Endothelial cell of umbilical vein (primary cell): ENCODE measurements at regions not wholly inside any gene's neighbourhood (a gene's known extent, or its start where the extent isn't known, plus 50 kb on each side); places are given as distances from the start of the nearest gene placed in this dataset.

Experiments used
- BruUV-seq: library from RNA; stranded (reverse); fragments of 400-500 nt; replicated peaks from 2 replicates; lab custom pipeline; 2021; lab: Mats Ljungman, UMichigan
- CTCF ChIA-PET: fragments of 300-600, 350-600 bp; sonication (Branson Sonifier 250); formaldehyde crosslinking; loops from one replicate; lab custom pipeline; 2021; ENCODE audit warnings: antibody characterized with exemption, inconsistent platforms; lab: Charles Lee
- POLR2A ChIA-PET: fragments of 300-600, 350-600 bp; sonication (Branson Sonifier 250); formaldehyde crosslinking; loops from one replicate; lab custom pipeline; 2021; ENCODE audit warnings: antibody characterized with exemption, inconsistent platforms; lab: Charles Lee
- DNase-seq: peaks from one replicate; pipeline ENCODE4 v3.0.0-alpha.2; 2011; ENCODE audit warnings: low read depth, low spot score
- FAIRE-seq: peaks from 2 replicates; lab custom pipeline; 2011; peaks lifted over from hg19 to GRCh38; lab: Jason Lieb, UNC
- H2AFZ ChIP-seq: 2 replicates; pipeline ENCODE4 v1.6.0; 2012; ENCODE audit warnings: low read depth, low read length, control low read depth, inconsistent platforms
- H3K27ac ChIP-seq: 2 replicates; pipeline ENCODE4 v1.5.1; 2011; ENCODE audit warnings: low read depth, mild to moderate bottlenecking, control low read depth, low read length, moderate library complexity; ENCODE audit not compliant: insufficient read depth
- H3K27me3 ChIP-seq, 2 experiments: 2 replicates each; pipeline versions ENCODE4 v1.6.0 to v1.6.1; 2011; ENCODE audit warnings: low read length in 2 of 2, mixed read lengths in 1 of 2; ENCODE audit not compliant: control insufficient read depth in 2 of 2, insufficient read depth in 2 of 2
- H3K36me3 ChIP-seq, 2 experiments: 2 replicates in 1 of 2; 3 replicates in 1 of 2; pipeline ENCODE4 v1.5.1; 2011; ENCODE audit warnings: low read length in 2 of 2, mild to moderate bottlenecking in 1 of 2, moderate library complexity in 1 of 2; ENCODE audit not compliant: control insufficient read depth in 2 of 2, insufficient read depth in 2 of 2; ENCODE audit errors: extremely low read depth in 1 of 2
- H3K4me1 ChIP-seq: 3 replicates; pipeline ENCODE4 v1.5.1; 2011; ENCODE audit warnings: mild to moderate bottlenecking, low read length; ENCODE audit not compliant: control insufficient read depth, insufficient read depth; ENCODE audit errors: extremely low read depth
- H3K4me2 ChIP-seq: 2 replicates; pipeline ENCODE4 v1.6.1; 2011; ENCODE audit warnings: low read length, control low read depth, mixed read lengths; ENCODE audit not compliant: insufficient read depth
- H3K4me3 ChIP-seq, 3 experiments: fragments of 200-600 bp in 1 of 3; sonication (generic), shearing (Covaris generic) in 1 of 3; replicated peaks in 1 of 3; 2 replicates each; pipeline ENCODE4 v1.5.1; 2011 to 2016; ENCODE audit warnings: control low read depth in 3 of 3, low read length in 3 of 3, mild to moderate bottlenecking in 2 of 3, inconsistent platforms in 1 of 3, low read depth in 1 of 3, moderate library complexity in 1 of 3; ENCODE audit not compliant: insufficient read depth in 1 of 3
- H3K79me2 ChIP-seq: 2 replicates; pipeline ENCODE4 v1.6.0; 2012; ENCODE audit warnings: low read length, inconsistent platforms; ENCODE audit not compliant: control insufficient read depth, insufficient read depth
- H3K9ac ChIP-seq: replicated peaks from 2 replicates; pipeline ENCODE3; 2011; ENCODE audit warnings: low read length, control low read depth; ENCODE audit not compliant: insufficient read depth; ENCODE audit errors: extremely low read depth
- H3K9me1 ChIP-seq: replicated peaks from 3 replicates; pipeline ENCODE4 v1.6.0; 2011; ENCODE audit warnings: mild to moderate bottlenecking, low read length; ENCODE audit not compliant: control insufficient read depth, insufficient read depth; ENCODE audit errors: extremely low read depth
- H3K9me3 ChIP-seq: replicated peaks from 2 replicates; pipeline ENCODE4 v1.5.1; 2012; ENCODE audit warnings: low read length, inconsistent platforms; ENCODE audit not compliant: control insufficient read depth, insufficient read depth
- H4K20me1 ChIP-seq: replicated peaks from 2 replicates; pipeline ENCODE3; 2011; ENCODE audit warnings: mild to moderate bottlenecking, low read length; ENCODE audit not compliant: control insufficient read depth, insufficient read depth; ENCODE audit errors: extremely low read depth
- EZH2 ChIP-seq: IDR thresholded peaks from 2 replicates; pipeline ENCODE4 v1.6.1; 2012; ENCODE audit warnings: borderline replicate concordance, low read depth, mild to moderate bottlenecking, moderate library complexity, low read length, inconsistent platforms; ENCODE audit not compliant: severe bottlenecking
- JUN ChIP-seq: IDR thresholded peaks from 2 replicates; pipeline ENCODE4 v1.6.1; 2011; ENCODE audit warnings: borderline replicate concordance, low read depth; ENCODE audit not compliant: insufficient read length, insufficient read depth
- MYC ChIP-seq: IDR thresholded peaks from one replicate; pipeline ENCODE4 v1.6.1; 2011; ENCODE audit warnings: mild to moderate bottlenecking, low read depth, low read length
- POLR2AphosphoS5 ChIP-seq: IDR thresholded peaks from 2 replicates; pipeline ENCODE4 v1.6.1; 2012; ENCODE audit warnings: low read depth, mild to moderate bottlenecking, control low read depth, low read length, moderate library complexity; ENCODE audit not compliant: insufficient read depth
- dilution Hi-C: fragments of 300-500 bp; cut with MboI; formaldehyde crosslinking; loops from one replicate; pipeline ENCODE4 v1.15.0; 2019; ENCODE audit warnings: low sequenced_read_pairs; ENCODE audit not compliant: extremely low pct_ligation_motif_present
- intact Hi-C: fragments of 100-400 bp; cut with micrococcal nuclease; formaldehyde crosslinking; loops from one replicate; pipeline ENCODE4 v1.10.0; 2022
- TF ChIP-seq, protein P1 (sequence below): IDR thresholded peaks from 2 replicates; pipeline ENCODE4 v1.6.1; 2011; ENCODE audit not compliant: insufficient read depth, insufficient read length

DNA sequence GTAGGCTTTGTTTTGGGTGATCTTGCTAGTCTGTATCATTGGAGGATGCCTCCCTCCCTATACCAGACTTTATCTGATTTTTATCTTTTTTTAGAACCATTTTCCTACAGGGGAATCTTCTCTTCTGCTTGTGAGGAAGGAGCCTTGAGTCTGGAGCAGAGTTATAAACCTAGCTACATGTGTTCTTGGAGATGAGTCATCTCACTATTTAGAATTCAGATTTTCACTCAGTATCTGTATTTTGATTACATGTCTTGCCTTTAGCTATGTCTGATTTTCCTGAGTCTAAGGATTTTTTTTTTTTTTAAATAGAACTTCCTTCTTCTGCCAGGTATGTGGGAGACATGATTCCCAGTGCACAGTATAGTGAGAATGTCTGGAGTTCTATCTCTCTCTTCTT is 211.6 kb upstream of the MBL2 start:
- Histone ChIP-seq H3K9me3 (no peaks in the 10 kb centered on the region), H4K20me1 (no peaks in the 10 kb centered on the region), H3K36me3 (no peaks in the 10 kb centered on the region), H3K4me1 (no peaks in the 10 kb centered on the region), H3K4me2 (no peak overlapping the region), H3K79me2 (no peaks in the 10 kb centered on the region), H3K9ac (no peak overlapping the region), H3K27me3 (no peaks in the 10 kb centered on the region), H3K4me3 (no peak overlapping the region), H2AFZ (no peak overlapping the region), H3K27ac (no peak overlapping the region), H3K9me1 (no peaks in the 10 kb centered on the region)
- dilution Hi-C loops: no loop called here
- intact Hi-C loops: no loop called here
- ChIA-PET POLR2A (no interaction called here), CTCF (interaction anchor here (1.6 kb wide), 1 partner anchor 13 kb away, joined by 3 read pairs; no protein-coding TSS in a partner anchor)
- DNase-seq: no peak
- TF ChIP-seq, protein P1, sequence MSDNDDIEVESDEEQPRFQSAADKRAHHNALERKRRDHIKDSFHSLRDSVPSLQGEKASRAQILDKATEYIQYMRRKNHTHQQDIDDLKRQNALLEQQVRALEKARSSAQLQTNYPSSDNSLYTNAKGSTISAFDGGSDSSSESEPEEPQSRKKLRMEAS: no peak
- no peak for TF ChIP-seq POLR2AphosphoS5
- no peak for FAIRE-seq
- BruUV-seq: no TSS peak

DNA sequence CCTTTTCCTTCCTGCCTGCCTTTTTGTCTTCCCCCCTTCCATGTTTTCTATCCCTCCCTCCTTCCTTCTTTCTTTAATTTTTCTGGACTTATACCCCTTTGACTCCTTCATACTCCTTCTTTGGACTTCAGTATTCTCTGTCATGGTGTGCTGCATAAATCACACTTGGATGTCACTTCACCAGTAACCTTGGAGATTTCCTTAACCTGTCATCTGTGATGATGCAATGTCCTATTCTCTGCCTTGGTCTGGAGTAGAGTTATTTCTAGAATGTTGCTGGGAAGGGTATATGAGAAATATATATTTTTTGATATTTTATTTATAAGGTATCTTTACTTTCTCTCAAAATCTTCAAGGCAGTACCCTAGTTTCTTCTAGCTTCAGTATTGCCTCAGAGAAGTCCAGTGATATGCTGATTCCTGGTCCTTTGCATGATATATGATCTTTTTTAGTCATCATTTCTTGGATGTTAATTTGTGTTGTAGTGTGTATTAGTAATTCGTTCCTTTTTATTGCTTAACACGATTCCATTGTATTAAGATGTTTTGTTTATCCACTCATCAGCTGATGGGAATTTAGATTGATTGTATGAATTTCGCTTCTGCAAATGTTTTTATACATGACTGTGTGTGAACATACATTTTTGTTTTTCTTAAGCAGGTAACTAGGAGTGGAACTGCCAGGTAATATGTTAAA is 206.9 kb upstream of the MBL2 start:
- Histone ChIP-seq H3K27me3 (no peaks in the 10 kb centered on the region), H3K4me1 (no peaks in the 10 kb centered on the region), H2AFZ (no peak overlapping the region), H3K27ac (no peak overlapping the region), H3K4me2 (no peak overlapping the region), H3K79me2 (no peaks in the 10 kb centered on the region), H3K9ac (no peak overlapping the region), H3K9me3 (no peaks in the 10 kb centered on the region), H3K9me1 (no peaks in the 10 kb centered on the region), H3K36me3 (no peaks in the 10 kb centered on the region), H3K4me3 (no peak overlapping the region), H4K20me1 (no peaks in the 10 kb centered on the region)
- CTCF ChIA-PET: no interaction called here
- DNase-seq: no peak
- dilution Hi-C loops (no loop called here), intact Hi-C loops (no loop called here)
- BruUV-seq: no TSS peak
- POLR2A ChIA-PET: no interaction called here
- no peak for FAIRE-seq
- no peak for TF ChIP-seq JUN
- TF ChIP-seq EZH2: no peak
- no peak for TF ChIP-seq MYC
